HUES48 (cell line): ENCODE measurements at regions not wholly inside any gene's neighbourhood (a gene's known extent, or its start where the extent isn't known, plus 50 kb on each side); places are given as distances from the start of the nearest gene placed in this dataset.
A peak's percentile ranks its signal among the peaks of the same experiment; 100 is the strongest.

ENCODE experiments used
- H3K27ac ChIP-seq: one replicate; pipeline ENCODE4 v1.7.0; 2013; ENCODE audit warnings: low read depth, low read length, inconsistent platforms
- H3K27me3 ChIP-seq: 2 replicates; pipeline ENCODE4 v1.6.1; 2013; ENCODE audit warnings: mild to moderate bottlenecking, low read length; ENCODE audit not compliant: control insufficient read depth, insufficient read depth
- H3K36me3 ChIP-seq: 2 replicates; pipeline ENCODE4 v1.6.1; 2013; ENCODE audit warnings: low read length; ENCODE audit not compliant: control insufficient read depth, insufficient read depth
- H3K4me1 ChIP-seq: 2 replicates; pipeline ENCODE4 v1.6.1; 2013; ENCODE audit warnings: mild to moderate bottlenecking, low read length; ENCODE audit not compliant: control insufficient read depth, insufficient read depth
- H3K4me3 ChIP-seq: 2 replicates; pipeline ENCODE4 v1.5.1; 2013; ENCODE audit warnings: mild to moderate bottlenecking, low read depth, low read length
- H3K9ac ChIP-seq: 2 replicates; pipeline ENCODE4 v1.6.1; 2013; ENCODE audit warnings: mild to moderate bottlenecking, low read depth, low read length, moderate library complexity
- H3K9me3 ChIP-seq: 2 replicates; pipeline ENCODE4 v1.6.1; 2013; ENCODE audit warnings: low read length; ENCODE audit not compliant: control insufficient read depth, insufficient read depth

DNA sequence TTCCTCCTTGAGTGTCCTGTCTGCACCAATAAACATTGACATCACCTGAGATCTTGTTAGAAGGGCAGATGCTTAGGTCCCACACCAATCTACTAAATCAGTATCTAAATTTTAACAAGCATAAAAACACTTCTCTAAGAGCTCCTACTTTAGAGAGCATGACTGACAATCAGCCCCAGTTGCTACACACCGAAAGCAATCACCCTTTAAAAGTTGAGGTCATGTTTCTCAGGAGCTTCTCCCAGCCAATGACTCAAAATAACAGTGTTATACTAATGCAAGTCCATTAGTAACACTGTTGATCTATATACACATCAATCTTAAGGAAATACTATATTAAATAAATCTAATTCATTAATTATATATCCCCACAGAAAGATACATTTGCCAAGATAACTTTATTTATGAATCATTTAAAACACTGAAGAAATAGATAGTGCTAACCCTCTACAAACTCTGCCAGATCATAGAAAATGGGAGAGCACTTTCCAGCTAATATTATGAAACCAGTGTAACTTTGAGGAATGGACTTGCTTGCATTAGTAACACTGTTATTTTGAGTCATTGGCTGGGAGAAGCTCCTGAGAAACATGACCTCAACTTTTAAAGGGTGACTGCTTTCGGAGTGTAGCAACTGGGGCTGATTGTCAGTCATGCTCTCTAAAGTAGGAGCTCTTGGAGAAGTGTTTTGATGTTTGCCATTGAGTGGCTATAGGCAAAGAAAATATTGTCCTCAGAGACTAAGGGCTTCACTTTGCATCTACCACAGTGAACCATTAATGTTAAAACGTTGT is 109.8 kb upstream of the HDX start:
- no peaks in the 10 kb centered on the region for H3K4me1 ChIP-seq

DNA sequence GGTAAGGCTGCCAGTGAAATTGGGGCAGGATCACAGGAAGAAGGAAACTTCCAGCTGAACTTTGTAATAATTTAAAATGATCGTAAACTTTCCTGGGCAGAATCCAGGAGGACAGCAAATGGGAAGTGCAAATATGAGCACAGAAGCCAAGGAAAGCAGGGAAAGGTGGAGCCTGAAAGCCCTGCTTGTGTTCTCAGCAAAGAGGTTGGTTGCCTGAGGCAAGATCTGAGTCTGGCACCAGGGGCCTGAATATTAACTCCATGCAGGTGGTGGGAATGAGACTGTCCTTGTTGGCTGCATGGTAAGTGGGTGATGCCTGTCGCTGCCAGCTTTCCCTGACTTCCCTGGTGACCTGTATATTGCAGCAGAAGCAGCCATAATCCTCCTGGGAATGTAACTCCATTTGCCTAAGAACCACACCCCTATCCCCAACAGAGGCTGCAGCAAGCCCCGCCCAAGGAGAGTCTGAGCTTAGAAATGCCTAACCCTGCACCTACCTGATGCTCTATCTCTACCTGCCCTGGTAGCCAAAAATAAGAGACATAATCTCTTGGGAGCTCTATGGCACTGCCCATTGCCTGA is 132.0 kb upstream of the HDX start:
- H3K27ac ChIP-seq = no peak overlapping the region
- no peaks in the 10 kb centered on the region for H3K27me3 ChIP-seq
- H3K4me1 ChIP-seq = no peaks in the 10 kb centered on the region
- no peak overlapping the region for H3K9ac ChIP-seq
- no peaks in the 10 kb centered on the region for H3K36me3 ChIP-seq
- no peaks in the 10 kb centered on the region; the same call in 1 of the 2 replicates for H3K9me3 ChIP-seq
- no peak overlapping the region for H3K4me3 ChIP-seq

More for the DNA sequence above, 109.8 kb upstream of the HDX start:
- H3K9ac ChIP-seq = no peak overlapping the region
- H3K27me3 ChIP-seq = no peaks in the 10 kb centered on the region
- no peak overlapping the region for H3K4me3 ChIP-seq
- H3K36me3 ChIP-seq = no peaks in the 10 kb centered on the region
- peaks cover 19% of the 10 kb centered on the region; the same call in 1 of the 2 replicates for H3K9me3 ChIP-seq
- no peak overlapping the region for H3K27ac ChIP-seq

DNA sequence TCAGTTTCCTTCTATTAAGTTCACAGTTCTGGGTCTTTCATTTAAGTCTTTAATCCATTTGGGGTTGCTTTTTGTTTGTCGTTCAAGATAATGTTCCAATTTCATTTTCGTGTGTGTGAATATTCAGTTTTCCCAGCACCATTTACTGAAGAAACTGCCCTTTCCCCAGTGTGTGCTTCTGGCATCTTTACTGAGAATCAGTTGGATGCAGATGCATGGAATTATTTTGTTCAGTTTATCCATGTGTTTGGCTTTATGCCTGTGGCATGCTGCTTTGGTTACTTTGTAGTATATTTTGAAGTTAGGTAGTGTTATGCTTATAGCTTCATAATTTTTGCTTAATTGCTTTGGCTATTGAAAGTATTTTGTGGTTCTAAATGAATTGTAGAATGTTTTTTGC is 163.8 kb upstream of the HDX start:
- H3K4me1 ChIP-seq = no peaks in the 10 kb centered on the region
- no peaks in the 10 kb centered on the region; the same call in 1 of the 2 replicates for H3K9me3 ChIP-seq
- H3K27me3 ChIP-seq = no peaks in the 10 kb centered on the region
- H3K36me3 ChIP-seq = no peaks in the 10 kb centered on the region
- H3K4me3 ChIP-seq = no peak overlapping the region
- H3K27ac ChIP-seq = no peak overlapping the region
- no peak overlapping the region for H3K9ac ChIP-seq

GRCh38 chrX:84690228-84690627 is 188.0 kb upstream of the HDX start:
- no peak overlapping the region for H3K9ac ChIP-seq

DNA sequence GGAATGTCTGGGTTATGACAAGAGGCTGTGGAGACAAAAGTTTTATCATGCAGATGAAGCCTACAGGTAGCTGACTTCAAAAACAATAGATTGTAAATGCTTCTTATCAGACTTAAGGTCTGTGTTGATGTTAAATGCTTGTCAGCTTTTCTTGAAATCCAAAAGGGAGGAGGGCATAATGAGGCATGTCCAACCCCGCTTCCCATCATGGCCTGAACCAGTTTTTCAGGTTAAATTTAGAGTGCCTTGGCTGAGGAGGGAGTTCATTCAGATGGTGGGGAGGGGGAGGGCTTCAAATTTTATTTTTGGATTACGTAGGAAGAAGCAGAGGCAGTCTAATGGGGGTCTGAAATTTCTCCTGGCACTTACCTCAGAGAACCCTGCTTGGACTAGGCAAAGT is 207.7 kb upstream of the HDX start:
- Histone ChIP-seq H3K9ac (peak overlapping the region; percentile 44; the same call in 1 of the 2 replicates), H3K36me3 (no peaks in the 10 kb centered on the region)

More at GRCh38 chrX:84690228-84690627, 188.0 kb upstream of the HDX start:
- Histone ChIP-seq H3K27ac (no peak overlapping the region), H3K36me3 (no peaks in the 10 kb centered on the region), H3K4me3 (no peak overlapping the region), H3K9me3 (peaks cover 2% of the 10 kb centered on the region; the same call in 1 of the 2 replicates), H3K4me1 (no peaks in the 10 kb centered on the region), H3K27me3 (no peaks in the 10 kb centered on the region)

GRCh38 chrX:84710611-84711010 is 208.4 kb upstream of the HDX start:
- no peaks in the 10 kb centered on the region for H3K36me3 ChIP-seq
- H3K4me1 ChIP-seq = peaks cover 36% of the 10 kb centered on the region
- no peaks in the 10 kb centered on the region; the same call in 1 of the 2 replicates for H3K9me3 ChIP-seq
- no peaks in the 10 kb centered on the region for H3K27me3 ChIP-seq
- H3K9ac ChIP-seq = peak overlapping the region; percentile 44; the same call in 1 of the 2 replicates
- peak overlapping the region; percentile 57 for H3K27ac ChIP-seq
- peak overlapping the region; percentile 9; the same call in 1 of the 2 replicates for H3K4me3 ChIP-seq

More for the DNA sequence above, 207.7 kb upstream of the HDX start:
- Histone ChIP-seq H3K27ac (peak overlapping the region; percentile 57), H3K4me3 (peak overlapping the region; percentile 9), H3K9me3 (peaks cover 5% of the 10 kb centered on the region; the same call in 1 of the 2 replicates), H3K27me3 (no peaks in the 10 kb centered on the region), H3K4me1 (peaks cover 36% of the 10 kb centered on the region)

DNA sequence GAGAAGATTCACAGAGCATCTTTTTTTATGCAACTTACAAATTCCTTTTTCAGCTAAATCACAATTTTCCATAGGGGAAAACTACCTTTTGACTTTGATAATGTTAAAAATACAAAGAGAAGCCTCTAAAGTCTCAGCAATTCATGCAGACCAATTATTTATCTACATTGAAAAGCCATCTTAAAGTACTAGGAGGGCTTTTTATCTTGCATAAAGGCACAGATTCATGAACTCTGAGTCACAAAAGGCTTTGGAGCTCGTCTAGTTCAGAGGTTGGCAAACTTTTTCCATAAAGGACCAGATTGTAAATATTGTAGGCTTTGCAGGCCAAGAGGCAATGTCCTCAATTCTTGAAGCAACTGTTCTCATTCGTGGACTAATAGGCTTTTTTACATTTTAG is 210.4 kb upstream of the HDX start:
- Histone ChIP-seq H3K4me1 (peaks cover 36% of the 10 kb centered on the region), H3K27ac (no peak overlapping the region), H3K9me3 (no peaks in the 10 kb centered on the region; the same call in 1 of the 2 replicates), H3K9ac (no peak overlapping the region), H3K27me3 (no peaks in the 10 kb centered on the region), H3K4me3 (no peak overlapping the region), H3K36me3 (no peaks in the 10 kb centered on the region)

GRCh38 chrX:84715315-84715714 is 213.1 kb upstream of the HDX start:
- H3K27me3 ChIP-seq = no peaks in the 10 kb centered on the region
- peaks cover 22% of the 10 kb centered on the region for H3K4me1 ChIP-seq
- H3K36me3 ChIP-seq = no peaks in the 10 kb centered on the region
- no peak overlapping the region for H3K27ac ChIP-seq
- H3K9ac ChIP-seq = no peak overlapping the region
- no peaks in the 10 kb centered on the region; the same call in 1 of the 2 replicates for H3K9me3 ChIP-seq
- no peak overlapping the region for H3K4me3 ChIP-seq

GRCh38 chrX:84717343-84717742 is 215.1 kb upstream of the HDX start:
- Histone ChIP-seq H3K36me3 (no peaks in the 10 kb centered on the region), H3K27ac (no peak overlapping the region), H3K4me3 (no peak overlapping the region), H3K9me3 (no peaks in the 10 kb centered on the region; the same call in 1 of the 2 replicates), H3K27me3 (no peaks in the 10 kb centered on the region), H3K9ac (no peak overlapping the region), H3K4me1 (peaks cover 3% of the 10 kb centered on the region; the same call in 1 of the 2 replicates)

- Histone ChIP-seq H3K27ac (no peak overlapping the region), H3K4me1 (no peaks in the 10 kb centered on the region), H3K36me3 (no peaks in the 10 kb centered on the region), H3K4me3 (no peak overlapping the region), H3K27me3 (no peaks in the 10 kb centered on the region), H3K9ac (no peak overlapping the region), H3K9me3 (peaks cover 4% of the 10 kb centered on the region)
Observed at GRCh38 chrX:84721416-84721815, 219.2 kb upstream of the HDX start.

- Histone ChIP-seq H3K36me3 (no peaks in the 10 kb centered on the region), H3K9me3 (peaks cover 8% of the 10 kb centered on the region), H3K4me1 (no peaks in the 10 kb centered on the region), H3K9ac (no peak overlapping the region), H3K27me3 (no peaks in the 10 kb centered on the region), H3K27ac (no peak overlapping the region), H3K4me3 (no peak overlapping the region)
Observed at GRCh38 chrX:84724576-84724975, 222.3 kb upstream of the HDX start.
